NB4 (cell line): ENCODE measurements at regions not wholly inside any gene's neighbourhood (a gene's known extent, or its start where the extent isn't known, plus 50 kb on each side); places are given as distances from the start of the nearest gene placed in this dataset.

ENCODE experiments used
- DNase-seq: peaks from one replicate; pipeline ENCODE4 v3.0.0; 2010; ENCODE audit warnings: low read depth
- H3K4me3 ChIP-seq: one replicate; pipeline ENCODE4 v1.5.1; 2011; ENCODE audit warnings: mild to moderate bottlenecking, low read depth, low read length, moderate library complexity
- CTCF ChIP-seq: IDR thresholded peaks from one replicate; pipeline ENCODE4 v1.5.1; 2012; ENCODE audit warnings: low read depth, low read length
- MAX ChIP-seq: IDR thresholded peaks from 2 replicates; pipeline ENCODE4 v1.6.1; 2011; ENCODE audit warnings: low read depth, low read length
- MYC ChIP-seq: IDR thresholded peaks from 2 replicates; pipeline ENCODE4 v1.6.1; 2011; ENCODE audit warnings: low read depth, low read length
- POLR2A ChIP-seq: IDR thresholded peaks from 2 replicates; pipeline ENCODE4 v1.6.1; 2011; ENCODE audit warnings: mild to moderate bottlenecking; ENCODE audit not compliant: insufficient read length; ENCODE audit errors: extremely low read depth

DNA sequence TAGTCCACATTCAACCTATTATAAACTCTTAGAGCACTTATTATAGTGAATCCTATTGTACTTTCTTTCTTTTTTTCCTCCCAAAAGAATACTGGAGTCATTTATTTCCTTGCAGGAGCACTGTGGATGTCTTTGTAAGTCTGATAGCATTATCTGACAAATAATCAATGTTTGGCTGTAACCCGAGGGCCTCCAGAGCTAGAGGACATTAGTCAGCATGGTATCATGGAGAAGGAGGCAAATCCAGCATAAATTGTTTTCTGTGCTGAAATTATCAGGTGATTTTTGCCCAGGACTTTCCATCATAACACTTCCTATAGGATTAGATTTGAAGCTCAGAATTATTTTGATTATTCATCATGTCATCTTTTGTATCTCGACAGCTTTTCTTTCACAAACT lies 551.0 kb downstream of the ZNF608 start:
- no peak for DNase-seq
- H3K4me3 ChIP-seq, result no peak overlapping the region
- TF ChIP-seq MAX (no peak), CTCF (no peak), POLR2A (no peak), MYC (no peak)

- TF ChIP-seq CTCF (no peak), MAX (no peak), POLR2A (no peak), MYC (no peak)
- H3K4me3 ChIP-seq, result no peak overlapping the region
- DNase-seq, result no peak
Observed at GRCh38 chr5:124194282-124194681, 552.2 kb downstream of the ZNF608 start.

GRCh38 chr5:124193371-124193789 lies 553.1 kb downstream of the ZNF608 start:
- H3K4me3 ChIP-seq, result no peak overlapping the region
- TF ChIP-seq CTCF, result no peak
- TF ChIP-seq MYC, result no peak
- DNase-seq, result no peak

DNA sequence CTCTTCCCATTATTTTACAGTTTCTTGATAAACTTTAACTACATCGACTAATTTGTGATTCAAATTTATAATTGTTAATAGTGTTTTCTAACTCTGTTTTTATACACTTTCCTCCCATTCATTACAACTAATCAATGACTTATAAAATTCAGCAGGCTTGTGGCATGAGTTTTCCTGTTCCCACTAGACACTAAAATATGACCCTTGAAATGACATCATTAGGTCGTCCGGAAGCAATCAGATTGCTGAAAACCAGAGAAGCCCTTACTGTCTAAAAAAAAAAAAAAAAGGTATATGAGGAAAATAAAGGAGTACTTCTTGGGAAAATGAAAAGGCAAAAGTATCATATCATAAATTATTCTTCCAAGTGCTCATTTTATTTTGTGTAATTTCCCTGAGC lies 553.7 kb downstream of the ZNF608 start:
- no peak overlapping the region for H3K4me3 ChIP-seq
- TF ChIP-seq MAX (no peak), POLR2A (no peak), MYC (no peak), CTCF (no peak)
- DNase-seq, result no peak

DNA sequence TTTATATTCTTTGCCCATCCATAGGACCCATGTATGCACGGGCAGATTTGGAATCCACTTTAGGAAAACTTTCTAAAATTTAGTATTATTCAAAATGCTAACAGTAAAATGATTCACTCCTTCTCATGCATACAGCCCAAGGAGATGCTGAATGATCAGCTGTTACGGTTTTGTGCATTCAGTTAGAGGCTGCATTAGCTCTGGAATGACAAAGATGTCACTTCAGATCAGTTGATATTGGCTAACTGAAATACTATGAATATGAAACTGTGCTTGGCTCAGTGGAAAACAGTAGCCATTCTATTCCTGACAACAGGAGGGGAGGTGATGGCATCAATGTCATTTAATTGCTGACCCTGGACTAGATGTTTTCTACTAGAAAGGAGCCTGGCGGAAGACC lies 560.7 kb downstream of the ZNF608 start:
- no peak for DNase-seq
- no peak overlapping the region for H3K4me3 ChIP-seq
- TF ChIP-seq CTCF (no peak), MYC (no peak), MAX (no peak), POLR2A (no peak)

GRCh38 chr5:124182133-124182532 lies 564.3 kb downstream of the ZNF608 start:
- no peak overlapping the region for H3K4me3 ChIP-seq
- no peak for TF ChIP-seq CTCF
- TF ChIP-seq MAX, result no peak
- TF ChIP-seq POLR2A, result no peak
- TF ChIP-seq MYC, result no peak
- no peak for DNase-seq
